A549 (cell line): ENCODE measurements at regions not wholly inside any gene's neighbourhood (a gene's known extent, or its start where the extent isn't known, plus 50 kb on each side); places are given as distances from the start of the nearest gene placed in this dataset.

Source experiments
- ATAC-seq, 2 experiments: fragments of 200-7000 bp in 1 of 2; fragments of >200 bp in 1 of 2; cut with Nextera tagmentation in 1 of 2; cut with Tn5 transposase in 1 of 2; 3 replicates each; pipeline versions ENCODE4 v1.8.0 to v1.9.1; 2018 to 2020; ENCODE audit warnings: mild to moderate bottlenecking in 1 of 2, moderate library complexity in 1 of 2
- CTCF ChIA-PET: fragments of 300-600 bp; sonication (Branson Sonifier 250); formaldehyde crosslinking; extraction: SDS; loops from one replicate; lab custom pipeline; 2021; ENCODE audit warnings: antibody characterized with exemption, inconsistent platforms; lab: Yijun Ruan, JAX
- POLR2A ChIA-PET: fragments of 350-600 bp; formaldehyde crosslinking; extraction: SDS; loops from one replicate; lab custom pipeline; 2021; ENCODE audit warnings: antibody characterized with exemption, inconsistent platforms; lab: Yijun Ruan, JAX
- DNase-seq, 2 experiments: peaks; one replicate each; pipeline versions ENCODE4 v3.0.0 to v3.0.0-alpha.2; 2011 to 2016; ENCODE audit warnings: low read depth in 1 of 2, low spot score in 1 of 2
- FAIRE-seq: peaks from 2 replicates; lab custom pipeline; 2011; peaks lifted over from hg19 to GRCh38; lab: Jason Lieb, UNC
- H3K27ac ChIP-seq, 2 experiments: fragments of >200 bp; sonication (Bioruptor Twin); formaldehyde crosslinking; 3 replicates each; pipeline ENCODE4 v1.5.1; 2016 to 2017
- H3K4me1 ChIP-seq: fragments of >200 bp; sonication (Bioruptor Twin); formaldehyde crosslinking; 3 replicates; pipeline ENCODE4 v1.6.1; 2016
- H3K4me2 ChIP-seq: fragments of >200 bp; sonication (Bioruptor Twin); formaldehyde crosslinking; 3 replicates; pipeline ENCODE4 v1.6.1; 2016
- H3K4me3 ChIP-seq: fragments of >200 bp; sonication (Bioruptor Twin); formaldehyde crosslinking; 3 replicates; pipeline ENCODE4 v1.5.1; 2016
- H3K9me3 ChIP-seq: fragments of >200 bp; sonication (Bioruptor Twin); formaldehyde crosslinking; 3 replicates; pipeline ENCODE4 v1.6.1; 2016
- ATOH8 ChIP-seq: fragments of 250-450 bp; sonication (Bioruptor Pico); IDR thresholded peaks from 2 replicates; pipeline ENCODE4 v1.5.0; 2020; ENCODE audit warnings: low read depth, mild to moderate bottlenecking, moderate library complexity
- CEBPB ChIP-seq, 2 experiments: fragments of >200 bp in 1 of 2; sonication (Bioruptor Twin) in 1 of 2; formaldehyde crosslinking in 1 of 2; IDR thresholded peaks; 2 replicates each; pipeline ENCODE4 v1.6.1; 2012 to 2016
- CTCF ChIP-seq: fragments of >200 bp; sonication (Bioruptor Twin); formaldehyde crosslinking; IDR thresholded peaks from 3 replicates; pipeline ENCODE4 v1.5.1; 2016
- ELK1 ChIP-seq: fragments of 150-350 bp; IDR thresholded peaks from 2 replicates; pipeline ENCODE4 v1.6.1; 2014; ENCODE audit warnings: low read depth, mild to moderate bottlenecking, low read length
- FOSB ChIP-seq: fragments of 250-450 bp; sonication (Bioruptor Pico); IDR thresholded peaks from 2 replicates; pipeline ENCODE4 v1.5.0; 2020; ENCODE audit warnings: mild to moderate bottlenecking, moderate library complexity
- FOSL2 ChIP-seq, 2 experiments: fragments of 450-650 bp in 1 of 2; fragments of >200 bp in 1 of 2; sonication (Bioruptor Twin) in 1 of 2; formaldehyde crosslinking; IDR thresholded peaks; 2 replicates each; pipeline versions ENCODE4 v1.5.0 to v1.6.1; 2016 to 2020; ENCODE audit warnings: mild to moderate bottlenecking in 1 of 2, moderate library complexity in 1 of 2
- HDAC2 ChIP-seq: fragments of 200-600 bp; sonication (generic); IDR thresholded peaks from 2 replicates; pipeline ENCODE4 v1.6.1; 2016
- HOXB5 ChIP-seq: fragments of 250-450 bp; sonication (Bioruptor Pico); IDR thresholded peaks from 2 replicates; pipeline ENCODE4 v1.5.0; 2020; ENCODE audit warnings: mild to moderate bottlenecking, moderate library complexity
- KDM1A ChIP-seq: fragments of 200-600 bp; sonication (generic); IDR thresholded peaks from 2 replicates; pipeline ENCODE4 v1.6.1; 2016; ENCODE audit warnings: low read depth, mild to moderate bottlenecking
- KDM5A ChIP-seq: fragments of 200-600 bp; sonication (generic); IDR thresholded peaks from 2 replicates; pipeline ENCODE4 v1.6.1; 2016; ENCODE audit warnings: antibody characterized with exemption, mild to moderate bottlenecking
- MAZ ChIP-seq: fragments of 150-350 bp; IDR thresholded peaks from 2 replicates; pipeline ENCODE4 v1.6.1; 2014; ENCODE audit warnings: antibody characterized with exemption, low read depth, low read length, borderline replicate concordance
- NPAS2 ChIP-seq: fragments of 250-450 bp; sonication (Bioruptor Pico); IDR thresholded peaks from 2 replicates; pipeline ENCODE4 v1.8.0; 2022; ENCODE audit warnings: mild to moderate bottlenecking, moderate library complexity, borderline replicate concordance
- PHF8 ChIP-seq: fragments of 200-600 bp; sonication (generic); IDR thresholded peaks from 2 replicates; pipeline ENCODE4 v1.6.1; 2016; ENCODE audit warnings: low read depth, mild to moderate bottlenecking, antibody characterized with exemption, moderate library complexity, borderline replicate concordance
- POLR2A ChIP-seq: IDR thresholded peaks from 2 replicates; pipeline ENCODE4 v1.6.1; 2012; ENCODE audit warnings: mild to moderate bottlenecking, low read length
- RARB ChIP-seq: fragments of 250-450 bp; sonication (Bioruptor Pico); IDR thresholded peaks from 2 replicates; pipeline ENCODE4 v1.8.0; 2021; ENCODE audit warnings: mild to moderate bottlenecking, moderate library complexity
- RCOR1 ChIP-seq: fragments of 150-350 bp; IDR thresholded peaks from 2 replicates; pipeline ENCODE4 v1.6.1; 2014; ENCODE audit warnings: antibody characterized with exemption, low read length, low read depth
- SREBF2 ChIP-seq: fragments of 450-650 bp; IDR thresholded peaks from 2 replicates; pipeline ENCODE4 v1.6.1; 2014; ENCODE audit warnings: mild to moderate bottlenecking, moderate library complexity
- USF2 ChIP-seq: fragments of 450-650 bp; IDR thresholded peaks from 2 replicates; pipeline ENCODE4 v1.6.1; 2014; ENCODE audit warnings: antibody characterized with exemption
- ZC3H11A ChIP-seq: fragments of 450-650 bp; IDR thresholded peaks from 2 replicates; pipeline ENCODE4 v1.6.1; 2014; ENCODE audit warnings: antibody characterized with exemption, mild to moderate bottlenecking
- WGBS: methylation state at CpG from one replicate; pipeline ENCODE4 v1.1.6; 2017; ENCODE audit errors: missing lambda C conversion rate; 5-methylcytosine and 5-hydroxymethylcytosine counted together

GRCh38 chr11:59291228-59291627 lies 67.5 kb upstream of the OR5AN1 start:
- TF ChIP-seq POLR2A (no peak), ZC3H11A (no peak), MAZ (no peak), CTCF (no peak)
- no peaks in the 10 kb centered on the region for H3K4me1 ChIP-seq
- H3K4me2 ChIP-seq: no peak overlapping the region
- ATAC-seq (no peak), DNase-seq (no peak), FAIRE-seq (no peak)
- CTCF ChIA-PET: interaction anchor here (1.1 kb wide), 1 partner anchor 12 kb away, joined by 3 read pairs; no protein-coding TSS in a partner anchor
- POLR2A ChIA-PET: no interaction called here
- H3K9me3 ChIP-seq: no peaks in the 10 kb centered on the region
- 0% methylated on average over 3 of the region's 3 CpGs for WGBS
- H3K4me3 ChIP-seq: no peak overlapping the region
- no peak overlapping the region for H3K27ac ChIP-seq

- no peaks in the 10 kb centered on the region for H3K9me3 ChIP-seq
- FAIRE-seq (no peak), DNase-seq (no peak), ATAC-seq (no peak)
- no peak overlapping the region for H3K4me3 ChIP-seq
- CTCF ChIA-PET: interaction anchor here (0.9 to 1.5 kb wide), 2 partner anchors 118 to 131 kb away, joined by 3 to 9 read pairs; partner anchors contain the start of gene DTX4
- 32% methylated on average over 4 of the region's 4 CpGs for WGBS
- POLR2A ChIA-PET: no interaction called here
- H3K27ac ChIP-seq: no peak overlapping the region
- no peak overlapping the region for H3K4me2 ChIP-seq
- TF ChIP-seq ELK1 (no peak), HOXB5 (CRISPR knock-in tag) (no peak), ZC3H11A (no peak), ATOH8 (CRISPR knock-in tag) (no peak), USF2 (no peak), FOSL2 (IDR thresholded peaks at IDR 0.05) (no peak), FOSL2 (CRISPR knock-in tag; IDR thresholded peaks at IDR 0.05) (no peak), PHF8 (no peak), RARB (no peak), SREBF2 (no peak), KDM1A (no peak)
- no peaks in the 10 kb centered on the region for H3K4me1 ChIP-seq
Observed at GRCh38 chr11:59289356-59290181, 69.1 kb upstream of the OR5AN1 start.

- no peak for ATAC-seq
- Histone ChIP-seq H3K4me1 (no peaks in the 10 kb centered on the region), H3K27ac (no peak overlapping the region), H3K4me3 (no peak overlapping the region), H3K4me2 (no peak overlapping the region), H3K9me3 (no peaks in the 10 kb centered on the region)
- FAIRE-seq: no peak
- WGBS: 0% methylated on average over 2 of the region's 2 CpGs
- no peak for DNase-seq
- ChIA-PET CTCF (interaction anchor here (1.8 kb wide), 1 partner anchor 114 kb away, joined by 8 read pairs; the partner anchor contains the start of gene DTX4), POLR2A (no interaction called here)
- no peak for TF ChIP-seq HDAC2
- no peak for TF ChIP-seq ATOH8 (CRISPR knock-in tag)
- TF ChIP-seq CEBPB (IDR thresholded peaks at IDR 0.05): no peak
- TF ChIP-seq KDM5A: no peak
- no peak for TF ChIP-seq ZC3H11A
- TF ChIP-seq CTCF: no peak
- no peak for TF ChIP-seq RCOR1
- TF ChIP-seq NPAS2 (CRISPR knock-in tag): no peak
- TF ChIP-seq FOSB (CRISPR knock-in tag): no peak
Observed at GRCh38 chr11:59285716-59286260, 72.9 kb upstream of the OR5AN1 start.
